CD14-positive monocyte (primary cell): ENCODE measurements at regions not wholly inside any gene's neighbourhood (a gene's known extent, or its start where the extent isn't known, plus 50 kb on each side); places are given as distances from the start of the nearest gene placed in this dataset.

Experiments
- DNase-seq, 3 donors: peaks; one replicate each; pipeline ENCODE4 v3.0.0-alpha.2; 2011 to 2022
- H2AFZ ChIP-seq: 2 replicates; pipeline ENCODE4 v1.6.0; 2012; ENCODE audit warnings: mild to moderate bottlenecking, low read depth, low read length, inconsistent platforms; ENCODE audit not compliant: insufficient read depth, poor library complexity, severe bottlenecking
- H3K27ac ChIP-seq, 2 donors: 1 replicate in 1 of 2; 2 replicates in 1 of 2; pipeline ENCODE4 v1.5.1; 2012 to 2013; ENCODE audit warnings: low read length in 2 of 2, control low read depth in 1 of 2, inconsistent platforms in 1 of 2, low read depth in 1 of 2, mild to moderate bottlenecking in 1 of 2
- H3K27me3 ChIP-seq, 2 donors: one replicate each; pipeline versions ENCODE4 v1.6.0 to v1.6.1; 2011 to 2013; ENCODE audit warnings: low read length in 2 of 2; ENCODE audit not compliant: control insufficient read depth in 2 of 2, insufficient read depth in 2 of 2
- H3K36me3 ChIP-seq, 2 donors: replicated peaks in 1 of 2; 1 replicate in 1 of 2; 2 replicates in 1 of 2; pipeline versions ENCODE4 v1.5.1 to v1.6.1; 2012 to 2013; ENCODE audit warnings: low read length in 2 of 2, control low read depth in 1 of 2, inconsistent platforms in 1 of 2, mild to moderate bottlenecking in 1 of 2; ENCODE audit not compliant: insufficient read depth in 2 of 2, control insufficient read depth in 1 of 2
- H3K4me1 ChIP-seq, 2 donors: 1 replicate in 1 of 2; 2 replicates in 1 of 2; pipeline versions ENCODE4 v1.5.1 to v1.6.1; 2012 to 2013; ENCODE audit warnings: low read length in 2 of 2, control low read depth in 1 of 2, inconsistent platforms in 1 of 2, mild to moderate bottlenecking in 1 of 2, moderate library complexity in 1 of 2; ENCODE audit not compliant: insufficient read depth in 2 of 2, control insufficient read depth in 1 of 2
- H3K4me2 ChIP-seq: replicated peaks from 2 replicates; pipeline ENCODE3; 2012; ENCODE audit warnings: low read length, moderate library complexity, mild to moderate bottlenecking; ENCODE audit not compliant: poor library complexity, severe bottlenecking; ENCODE audit errors: extremely low read depth
- H3K4me3 ChIP-seq, 3 experiments: fragments of 200-600 bp in 1 of 3; sonication (generic) in 1 of 3; replicated peaks in 1 of 3; 1 replicate in 2 of 3; 2 replicates in 1 of 3; pipeline ENCODE4 v1.5.1; 2011 to 2013; ENCODE audit warnings: low read length in 3 of 3, mild to moderate bottlenecking in 3 of 3, control low read depth in 2 of 3, low read depth in 2 of 3, inconsistent platforms in 1 of 3, moderate library complexity in 1 of 3
- H3K79me2 ChIP-seq: 2 replicates; pipeline ENCODE4 v1.6.0; 2012; ENCODE audit warnings: mild to moderate bottlenecking, control low read depth, inconsistent platforms, low read length, moderate library complexity; ENCODE audit not compliant: insufficient read depth
- H3K9ac ChIP-seq: 2 replicates; pipeline ENCODE4 v1.6.0; 2017; ENCODE audit warnings: low read length, mild to moderate bottlenecking; ENCODE audit not compliant: insufficient read depth, poor library complexity, severe bottlenecking
- H3K9me3 ChIP-seq, 2 donors: replicated peaks in 1 of 2; 1 replicate in 1 of 2; 2 replicates in 1 of 2; pipeline versions ENCODE4 v1.5.1 to v1.6.1; 2012 to 2013; ENCODE audit warnings: low read length in 2 of 2, control low read depth in 1 of 2; ENCODE audit not compliant: control insufficient read depth in 1 of 2, insufficient read depth in 1 of 2
- H4K20me1 ChIP-seq: 2 replicates; pipeline ENCODE4 v1.6.0; 2012; ENCODE audit warnings: mild to moderate bottlenecking, low read length, control low read depth, moderate library complexity; ENCODE audit not compliant: insufficient read depth
- H3K27ac Mint-ChIP-seq, 7 donors: one replicate each; pipeline ENCODE4 v1.8.0; 2020; ENCODE audit warnings: mild to moderate bottlenecking in 7 of 7, mixed read lengths in 7 of 7, moderate library complexity in 6 of 7, inconsistent platforms in 2 of 7
- H3K27me3 Mint-ChIP-seq, 3 donors: one replicate each; pipeline ENCODE4 v1.8.0; 2021 to 2022; ENCODE audit warnings: low read depth in 3 of 3, mild to moderate bottlenecking in 3 of 3, mixed read lengths in 3 of 3, moderate library complexity in 3 of 3, inconsistent platforms in 1 of 3
- H3K36me3 Mint-ChIP-seq, 2 donors: one replicate each; pipeline ENCODE4 v1.8.0; 2020; ENCODE audit warnings: mixed read lengths in 2 of 2, inconsistent platforms in 1 of 2, mild to moderate bottlenecking in 1 of 2
- H3K4me1 Mint-ChIP-seq: one replicate; pipeline ENCODE4 v1.8.0; 2020; ENCODE audit warnings: mild to moderate bottlenecking, mixed read lengths
- H3K4me3 Mint-ChIP-seq, 2 donors: one replicate each; pipeline ENCODE4 v1.8.0; 2020; ENCODE audit warnings: mild to moderate bottlenecking in 2 of 2, mixed read lengths in 2 of 2, moderate library complexity in 1 of 2
- H3K9me3 Mint-ChIP-seq, 7 donors: one replicate each; pipeline ENCODE4 v1.8.0; 2020 to 2022; ENCODE audit warnings: mixed read lengths in 7 of 7, mild to moderate bottlenecking in 6 of 7, moderate library complexity in 6 of 7, inconsistent platforms in 2 of 7
- WGBS: methylation state at CpG from one replicate; pipeline ENCODE4 v1.1.5; 2013; ENCODE audit warnings: missing lambda C conversion rate; ENCODE audit not compliant: insufficient coverage; 5-methylcytosine and 5-hydroxymethylcytosine counted together
- intact Hi-C, 2 donors: fragments of 100-400 bp; cut with micrococcal nuclease; formaldehyde crosslinking; loops; one replicate each; pipeline versions ENCODE4 v1.15.0 to v1.15.1; 2023
- TF ChIP-seq, protein P1 (sequence below): fragments of 200-600 bp; IDR thresholded peaks from one replicate; pipeline ENCODE4 v1.8.0; 2022; ENCODE audit warnings: antibody characterized with exemption, mild to moderate bottlenecking

DNA sequence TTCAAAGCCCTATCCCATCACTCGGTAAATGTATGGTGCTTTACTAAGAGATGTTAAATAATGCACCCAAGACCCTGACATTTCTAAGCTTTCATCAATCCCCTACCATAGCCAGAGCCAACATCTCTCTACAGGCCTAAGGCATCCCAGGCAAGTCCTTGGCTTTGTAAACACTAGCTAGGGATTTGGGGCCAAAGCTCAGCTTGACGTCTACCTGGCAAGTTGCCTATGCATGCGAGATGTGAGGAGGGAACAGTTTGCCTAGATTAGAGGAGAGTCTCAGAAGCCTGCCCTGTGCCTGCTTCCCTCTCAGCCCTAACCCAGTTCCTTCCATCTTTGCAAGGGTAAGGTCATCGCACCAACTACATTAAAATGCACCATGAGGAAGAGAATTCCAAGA lies 221.5 kb upstream of the NCKAP5 start:
- WGBS = 100% methylated on average over 1 of the region's 4 CpGs
- intact Hi-C loops = no loop called here
- H3K4me2 ChIP-seq = no peak overlapping the region
- H4K20me1 ChIP-seq = no peaks in the 10 kb centered on the region
- H3K4me1 Mint-ChIP-seq = no peaks in the 10 kb centered on the region
- no peaks in the 10 kb centered on the region for H3K79me2 ChIP-seq
- DNase-seq = no peak
- peaks cover 0 to 17% (median 6%) of the 10 kb centered on the region in 7 donors for H3K9me3 Mint-ChIP-seq
- H3K27me3 Mint-ChIP-seq = peaks cover 0 to 2% (median 1%) of the 10 kb centered on the region in 3 donors
- H3K36me3 ChIP-seq = no peaks in the 10 kb centered on the region
- H3K27ac Mint-ChIP-seq = no peak overlapping the region
- H3K9me3 ChIP-seq = no peaks in the 10 kb centered on the region
- TF ChIP-seq, protein P1, sequence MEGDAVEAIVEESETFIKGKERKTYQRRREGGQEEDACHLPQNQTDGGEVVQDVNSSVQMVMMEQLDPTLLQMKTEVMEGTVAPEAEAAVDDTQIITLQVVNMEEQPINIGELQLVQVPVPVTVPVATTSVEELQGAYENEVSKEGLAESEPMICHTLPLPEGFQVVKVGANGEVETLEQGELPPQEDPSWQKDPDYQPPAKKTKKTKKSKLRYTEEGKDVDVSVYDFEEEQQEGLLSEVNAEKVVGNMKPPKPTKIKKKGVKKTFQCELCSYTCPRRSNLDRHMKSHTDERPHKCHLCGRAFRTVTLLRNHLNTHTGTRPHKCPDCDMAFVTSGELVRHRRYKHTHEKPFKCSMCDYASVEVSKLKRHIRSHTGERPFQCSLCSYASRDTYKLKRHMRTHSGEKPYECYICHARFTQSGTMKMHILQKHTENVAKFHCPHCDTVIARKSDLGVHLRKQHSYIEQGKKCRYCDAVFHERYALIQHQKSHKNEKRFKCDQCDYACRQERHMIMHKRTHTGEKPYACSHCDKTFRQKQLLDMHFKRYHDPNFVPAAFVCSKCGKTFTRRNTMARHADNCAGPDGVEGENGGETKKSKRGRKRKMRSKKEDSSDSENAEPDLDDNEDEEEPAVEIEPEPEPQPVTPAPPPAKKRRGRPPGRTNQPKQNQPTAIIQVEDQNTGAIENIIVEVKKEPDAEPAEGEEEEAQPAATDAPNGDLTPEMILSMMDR = no peak
- no peak overlapping the region for H3K27ac ChIP-seq
- no peaks in the 10 kb centered on the region for H3K36me3 Mint-ChIP-seq
- no peak overlapping the region for H3K4me3 ChIP-seq
- no peaks in the 10 kb centered on the region for H3K27me3 ChIP-seq
- H2AFZ ChIP-seq = no peak overlapping the region
- no peaks in the 10 kb centered on the region for H3K4me1 ChIP-seq
- H3K4me3 Mint-ChIP-seq = no peak overlapping the region
- no peak overlapping the region for H3K9ac ChIP-seq

DNA sequence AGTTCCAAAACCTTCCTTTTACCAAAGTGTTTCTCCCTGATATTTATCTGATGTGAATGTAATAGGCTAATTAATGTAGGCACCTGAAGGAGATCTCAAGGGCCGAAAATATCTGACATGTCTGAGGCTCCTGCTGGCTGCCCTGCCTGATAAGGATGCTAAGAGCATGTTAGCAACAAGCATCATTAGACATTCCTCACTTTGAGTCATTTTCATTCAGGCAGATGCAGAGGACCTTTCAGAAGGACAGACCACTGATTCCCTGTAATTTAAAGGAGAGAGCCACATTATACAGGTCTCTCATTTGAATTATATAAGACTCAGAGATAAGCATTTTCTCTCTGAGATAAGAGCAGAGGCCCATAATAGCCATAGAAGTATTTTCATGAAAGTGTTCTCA lies 222.4 kb upstream of the NCKAP5 start:
- Histone ChIP-seq H3K27ac (no peak overlapping the region), H3K36me3 (no peaks in the 10 kb centered on the region), H3K9me3 (no peaks in the 10 kb centered on the region), H2AFZ (no peak overlapping the region), H3K9ac (no peak overlapping the region), H3K4me2 (no peak overlapping the region), H4K20me1 (no peaks in the 10 kb centered on the region), H3K4me1 (no peaks in the 10 kb centered on the region), H3K79me2 (no peaks in the 10 kb centered on the region), H3K4me3 (no peak overlapping the region), H3K27me3 (no peaks in the 10 kb centered on the region)
- Mint-ChIP-seq H3K36me3 (no peaks in the 10 kb centered on the region), H3K27ac (no peak overlapping the region), H3K4me1 (no peaks in the 10 kb centered on the region), H3K9me3 (peaks cover 0 to 18% (median 6%) of the 10 kb centered on the region in 7 donors), H3K4me3 (no peak overlapping the region), H3K27me3 (peaks cover 0 to 2% (median 1%) of the 10 kb centered on the region in 3 donors)
- TF ChIP-seq, protein P1 = no peak
- DNase-seq = no peak
- intact Hi-C loops = no loop called here
- no CpG with 5 or more reads among the region's 1 CpG for WGBS
